SK-N-SH (cell line): ENCODE measurements at regions not wholly inside any gene's neighbourhood (a gene's known extent, or its start where the extent isn't known, plus 50 kb on each side); places are given as distances from the start of the nearest gene placed in this dataset.

Source experiments
- CTCF ChIA-PET: fragments of 300-600, 350-600 bp; formaldehyde crosslinking; extraction: SDS; loops from one replicate; lab custom pipeline; 2021; lab: Yijun Ruan, JAX
- POLR2A ChIA-PET: fragments of 350-600 bp; sonication (Branson Sonifier 250); formaldehyde crosslinking; extraction: SDS; loops from one replicate; lab custom pipeline; 2020; ENCODE audit warnings: antibody characterized with exemption, inconsistent platforms; lab: Yijun Ruan, JAX
- DNase-seq: peaks from one replicate; pipeline ENCODE4 v3.0.0; 2012
- H2AFZ ChIP-seq: fragments of 200-600 bp; sonication (generic); 2 replicates; pipeline ENCODE4 v1.8.1; 2016; ENCODE audit warnings: antibody characterized with exemption, mild to moderate bottlenecking, low read depth
- H3F3A ChIP-seq: fragments of 200-600 bp; sonication (generic); replicated peaks from 2 replicates; pipeline ENCODE3; 2016; ENCODE audit warnings: antibody characterized with exemption, mild to moderate bottlenecking; ENCODE audit not compliant: insufficient read depth
- H3K27ac ChIP-seq, 2 experiments: fragments of 200-500 bp in 1 of 2; fragments of 200-600 bp in 1 of 2; sonication (Bioruptor generic) in 1 of 2; sonication (generic), shearing (Covaris generic) in 1 of 2; 2 replicates each; pipeline versions ENCODE4 v1.5.1 to v1.6.1; 2014 to 2016; ENCODE audit warnings: low read depth in 2 of 2, inconsistent platforms in 1 of 2, low read length in 1 of 2, mild to moderate bottlenecking in 1 of 2, mixed read lengths in 1 of 2
- H3K27me3 ChIP-seq: fragments of 200-600 bp; sonication (generic), shearing (Covaris generic); 2 replicates; pipeline ENCODE4 v1.6.1; 2016; ENCODE audit warnings: mixed run types; ENCODE audit not compliant: insufficient read depth
- H3K36me3 ChIP-seq, 2 experiments: fragments of 200-500 bp in 1 of 2; fragments of 200-600 bp in 1 of 2; sonication (Bioruptor generic) in 1 of 2; sonication (generic) in 1 of 2; replicated peaks in 1 of 2; 2 replicates each; pipeline versions ENCODE3 to v1.5.1; 2014 to 2016; ENCODE audit warnings: low read length in 1 of 2, mild to moderate bottlenecking in 1 of 2; ENCODE audit not compliant: insufficient read depth in 2 of 2, control insufficient read depth in 1 of 2
- H3K4me1 ChIP-seq, 2 experiments: fragments of 200-500 bp in 1 of 2; fragments of 200-600 bp in 1 of 2; sonication (Bioruptor generic) in 1 of 2; sonication (generic), shearing (Covaris generic) in 1 of 2; 2 replicates each; pipeline versions ENCODE4 v1.5.1 to v1.6.1; 2014 to 2016; ENCODE audit warnings: low read depth in 1 of 2, low read length in 1 of 2, mixed run types in 1 of 2; ENCODE audit not compliant: insufficient read depth in 2 of 2, control insufficient read depth in 1 of 2
- H3K4me2 ChIP-seq: fragments of 200-600 bp; sonication (generic), shearing (Covaris generic); 2 replicates; pipeline ENCODE4 v1.6.1; 2017; ENCODE audit warnings: mixed run types
- H3K4me3 ChIP-seq, 2 experiments: fragments of 200-500 bp in 1 of 2; fragments of 200-600 bp in 1 of 2; sonication (Bioruptor generic) in 1 of 2; sonication (generic), shearing (Covaris generic) in 1 of 2; 2 replicates each; pipeline versions ENCODE4 v1.5.1 to v1.8.1; 2014 to 2016; ENCODE audit warnings: low read depth in 2 of 2, inconsistent platforms in 1 of 2, low read length in 1 of 2, mild to moderate bottlenecking in 1 of 2, mixed read lengths in 1 of 2, moderate library complexity in 1 of 2
- H3K79me2 ChIP-seq: fragments of 200-600 bp; sonication (generic); 2 replicates; pipeline ENCODE4 v1.8.1; 2017; ENCODE audit warnings: mild to moderate bottlenecking; ENCODE audit not compliant: insufficient read depth
- H3K9ac ChIP-seq: fragments of 200-600 bp; sonication (generic); 2 replicates; pipeline ENCODE4 v1.6.1; 2017; ENCODE audit warnings: mixed run types
- H3K9me2 ChIP-seq: fragments of 200-600 bp; sonication (generic); 2 replicates; pipeline ENCODE4 v1.6.1; 2017; ENCODE audit warnings: mixed run types
- H3K9me3 ChIP-seq: fragments of 200-600 bp; sonication (generic); 2 replicates; pipeline ENCODE4 v1.6.1; 2017; ENCODE audit warnings: mixed run types, mild to moderate bottlenecking, moderate library complexity
- H4K20me1 ChIP-seq: fragments of 200-600 bp; sonication (generic); 2 replicates; pipeline ENCODE4 v1.6.1; 2017; ENCODE audit warnings: mild to moderate bottlenecking, mixed run types; ENCODE audit not compliant: insufficient read depth
- CHD2 ChIP-seq: fragments of 150-350 bp; IDR thresholded peaks from 2 replicates; pipeline ENCODE4 v1.6.1; 2018; ENCODE audit warnings: low read length; ENCODE audit not compliant: partially characterized antibody
- ELF1 ChIP-seq: IDR thresholded peaks from 2 replicates; pipeline ENCODE4 v1.4.0; 2012
- EZH2phosphoT487 ChIP-seq: fragments of 200-600 bp; sonication (generic); IDR thresholded peaks from 2 replicates; pipeline ENCODE4 v1.6.1; 2017; ENCODE audit warnings: low read depth, mixed run types, mild to moderate bottlenecking, antibody characterized with exemption, moderate library complexity, borderline replicate concordance
- FOXJ3 ChIP-seq: sonication (generic); formaldehyde crosslinking; IDR thresholded peaks from 2 replicates; pipeline ENCODE4 v1.5.1; 2020; ENCODE audit warnings: mild to moderate bottlenecking, missing genetic modification reagents
- GABPA ChIP-seq: IDR thresholded peaks from 2 replicates; pipeline ENCODE4 v1.4.0; 2012; ENCODE audit warnings: low read depth, mild to moderate bottlenecking
- GATA2 ChIP-seq: sonication (generic); formaldehyde crosslinking; IDR thresholded peaks from 2 replicates; pipeline ENCODE4 v1.5.0; 2020; ENCODE audit warnings: mild to moderate bottlenecking, missing genetic modification reagents
- IRF3 ChIP-seq: fragments of 150-350 bp; IDR thresholded peaks from 2 replicates; pipeline ENCODE4 v1.6.1; 2016; ENCODE audit warnings: mild to moderate bottlenecking, low read depth, low read length
- MEF2A ChIP-seq: IDR thresholded peaks from 2 replicates; pipeline ENCODE4 v1.4.0; 2012; ENCODE audit warnings: low read depth, borderline replicate concordance
- MXI1 ChIP-seq: IDR thresholded peaks from 2 replicates; pipeline ENCODE4 v1.6.1; 2012; ENCODE audit warnings: mild to moderate bottlenecking, low read depth, low read length, improper control_type of control experiment
- NFIC ChIP-seq: IDR thresholded peaks from 2 replicates; pipeline ENCODE4 v1.4.0; 2012; ENCODE audit warnings: borderline replicate concordance
- PBX3 ChIP-seq: IDR thresholded peaks from 2 replicates; pipeline ENCODE4; 2012
- POLR2AphosphoS5 ChIP-seq: IDR thresholded peaks from 2 replicates; pipeline ENCODE4 v1.6.1; 2012; ENCODE audit warnings: low read depth, low read length
- RCOR1 ChIP-seq: fragments of 150-350 bp; IDR thresholded peaks from 2 replicates; pipeline ENCODE4 v1.6.1; 2017; ENCODE audit warnings: antibody characterized with exemption, low read length
- REST ChIP-seq: IDR thresholded peaks from 2 replicates; pipeline ENCODE4 v1.6.1; 2012; ENCODE audit warnings: mild to moderate bottlenecking, low read depth, low read length, moderate library complexity
- TAF1 ChIP-seq: IDR thresholded peaks from 2 replicates; pipeline ENCODE4 v1.6.1; 2012; ENCODE audit warnings: low read depth, mild to moderate bottlenecking, low read length, moderate library complexity, borderline replicate concordance
- TEAD4 ChIP-seq: IDR thresholded peaks from 2 replicates; pipeline ENCODE4 v1.4.0; 2012; ENCODE audit warnings: mild to moderate bottlenecking, borderline replicate concordance; ENCODE audit not compliant: insufficient read depth
- USF1 ChIP-seq: IDR thresholded peaks from 2 replicates; pipeline ENCODE4 v1.4.0; 2012; ENCODE audit warnings: low read depth, borderline replicate concordance
- USF2 ChIP-seq: fragments of 150-350 bp; IDR thresholded peaks from 2 replicates; pipeline ENCODE4 v1.6.1; 2017; ENCODE audit warnings: antibody characterized with exemption, low read length, low read depth, borderline replicate concordance
- YY1 ChIP-seq: IDR thresholded peaks from 2 replicates; pipeline ENCODE4 v1.4.0; 2012; ENCODE audit warnings: low read depth, mild to moderate bottlenecking
- ZBTB33 ChIP-seq: IDR thresholded peaks from 2 replicates; pipeline ENCODE4 v1.4.0; 2012; ENCODE audit warnings: low read depth, borderline replicate concordance
- WGBS: methylation state at CpG from one replicate; pipeline ENCODE4 v1.1.6; 2017; ENCODE audit warnings: low lambda C conversion rate; 5-methylcytosine and 5-hydroxymethylcytosine counted together

- H4K20me1 ChIP-seq: no peaks in the 10 kb centered on the region
- no peak overlapping the region for H3K4me2 ChIP-seq
- H3K27ac ChIP-seq: no peak overlapping the region
- 0% methylated on average over 1 of the region's 4 CpGs for WGBS
- no peaks in the 10 kb centered on the region for H3K79me2 ChIP-seq
- H3K9ac ChIP-seq: no peak overlapping the region
- DNase-seq: no peak
- H3K9me2 ChIP-seq: no peaks in the 10 kb centered on the region
- no peaks in the 10 kb centered on the region for H3K27me3 ChIP-seq
- POLR2A ChIA-PET: no interaction called here
- CTCF ChIA-PET: no interaction called here
- no peaks in the 10 kb centered on the region for H3F3A ChIP-seq
- no peaks in the 10 kb centered on the region for H3K36me3 ChIP-seq
- H2AFZ ChIP-seq: no peak overlapping the region
- H3K4me1 ChIP-seq: no peaks in the 10 kb centered on the region
- no peak for TF ChIP-seq TAF1
- no peak for TF ChIP-seq ELF1
- no peak for TF ChIP-seq IRF3
- no peak for TF ChIP-seq USF1
- TF ChIP-seq YY1: no peak
- TF ChIP-seq POLR2AphosphoS5: no peak
- TF ChIP-seq PBX3: no peak
- TF ChIP-seq ZBTB33: no peak
- TF ChIP-seq RCOR1: no peak
- TF ChIP-seq FOXJ3 (CRISPR knock-in tag): no peak
- TF ChIP-seq GABPA: no peak
- no peak for TF ChIP-seq MEF2A
- no peak for TF ChIP-seq GATA2
- TF ChIP-seq CHD2: no peak
- TF ChIP-seq NFIC: no peak
- TF ChIP-seq REST: no peak
- no peak for TF ChIP-seq EZH2phosphoT487
- TF ChIP-seq MXI1: no peak
- TF ChIP-seq USF2: no peak
- no peak for TF ChIP-seq TEAD4
- TF ChIP-seq, all 33 proteins: peak for 0
- Histone ChIP-seq H3K9me3 (0 out of 2 replicates have a peak, but pooled peaks cover 3% of the 10 kb centered on the region), H3K4me3 (no peak overlapping the region)
These were observed 317.3 kb downstream of the PPP1R2C start for GRCh38 chrX:42460706-42461105.
